Activated CD4-positive, alpha-beta memory T cell treated with anti-CD3 and anti-CD28 coated beads for 36 hours (primary cell): ENCODE measurements at regions not wholly inside any gene's neighbourhood (a gene's known extent, or its start where the extent isn't known, plus 50 kb on each side); places are given as distances from the start of the nearest gene placed in this dataset.
"Not testable (repeated sequence)": the region's sequence is repeated elsewhere in the genome, so short reads cannot be mapped to it uniquely, and the experiment has no call there.

Experiments
- CTCF ChIA-PET: fragments of 350-600 bp; sonication (Branson Sonifier 250); formaldehyde crosslinking; loops from one replicate; lab custom pipeline; 2021; ENCODE audit warnings: antibody characterized with exemption, inconsistent platforms; lab: Charles Lee
- POLR2A ChIA-PET: fragments of 350-600 bp; sonication (Branson Sonifier 250); formaldehyde crosslinking; loops from one replicate; lab custom pipeline; 2021; ENCODE audit warnings: antibody characterized with exemption; lab: Charles Lee
- DNase-seq: peaks from one replicate; pipeline ENCODE4 v3.0.0-alpha.2; 2020
- H3K27ac Mint-ChIP-seq: one replicate; pipeline ENCODE4 v1.8.0; 2021; ENCODE audit warnings: mixed read lengths
- H3K27me3 Mint-ChIP-seq: one replicate; pipeline ENCODE4 v1.8.0; 2021; ENCODE audit warnings: mixed read lengths
- H3K36me3 Mint-ChIP-seq: one replicate; pipeline ENCODE4 v1.8.0; 2021; ENCODE audit warnings: mixed read lengths
- H3K4me1 Mint-ChIP-seq: one replicate; pipeline ENCODE4 v1.8.0; 2021; ENCODE audit warnings: low read depth, mixed read lengths
- H3K4me3 Mint-ChIP-seq: one replicate; pipeline ENCODE4 v1.8.0; 2021; ENCODE audit warnings: mild to moderate bottlenecking, mixed read lengths
- H3K9me3 Mint-ChIP-seq: one replicate; pipeline ENCODE4 v1.8.0; 2021; ENCODE audit warnings: mixed read lengths
- intact Hi-C: fragments of 100-400 bp; cut with micrococcal nuclease; formaldehyde crosslinking; loops from one replicate; pipeline ENCODE4 v1.15.1; 2023

GRCh38 chr6:84882768-84883766, 118.7 kb upstream of the TBX18 start:
- H3K4me3 Mint-ChIP-seq = no peak overlapping the region
- H3K36me3 Mint-ChIP-seq = no peaks in the 10 kb centered on the region
- CTCF ChIA-PET = no interaction called here
- no peak overlapping the region for H3K27ac Mint-ChIP-seq
- no peaks in the 10 kb centered on the region for H3K9me3 Mint-ChIP-seq
- POLR2A ChIA-PET = no interaction called here
- no peaks in the 10 kb centered on the region for H3K4me1 Mint-ChIP-seq
- no peaks in the 10 kb centered on the region for H3K27me3 Mint-ChIP-seq
- no peak for DNase-seq
- intact Hi-C loops = no loop called here

GRCh38 chr6:84879385-84879784, 115.0 kb upstream of the TBX18 start:
- CTCF ChIA-PET, H3K4me3 Mint-ChIP-seq, DNase-seq, H3K9me3 Mint-ChIP-seq, H3K4me1 Mint-ChIP-seq, H3K27ac Mint-ChIP-seq, H3K36me3 Mint-ChIP-seq, intact Hi-C loops, POLR2A ChIA-PET, H3K27me3 Mint-ChIP-seq: not testable (repeated sequence)

GRCh38 chr6:84877515-84878210, 113.3 kb upstream of the TBX18 start:
- H3K27ac Mint-ChIP-seq = no peak overlapping the region
- no peak overlapping the region for H3K4me3 Mint-ChIP-seq
- no peak for DNase-seq
- H3K9me3 Mint-ChIP-seq = peaks cover 4% of the 10 kb centered on the region
- H3K36me3 Mint-ChIP-seq = no peaks in the 10 kb centered on the region
- ChIA-PET CTCF (no interaction called here), POLR2A (no interaction called here)
- intact Hi-C loops = no loop called here
- no peaks in the 10 kb centered on the region for H3K4me1 Mint-ChIP-seq
- no peaks in the 10 kb centered on the region for H3K27me3 Mint-ChIP-seq

- POLR2A ChIA-PET = no interaction called here
- peaks cover 4% of the 10 kb centered on the region for H3K9me3 Mint-ChIP-seq
- CTCF ChIA-PET = no interaction called here
- intact Hi-C loops = no loop called here
- H3K27me3 Mint-ChIP-seq = no peaks in the 10 kb centered on the region
- H3K4me3 Mint-ChIP-seq = no peak overlapping the region
- no peak for DNase-seq
- H3K4me1 Mint-ChIP-seq = no peaks in the 10 kb centered on the region
- no peak overlapping the region for H3K27ac Mint-ChIP-seq
- no peaks in the 10 kb centered on the region for H3K36me3 Mint-ChIP-seq
Observed at GRCh38 chr6:84876723-84877514, 112.5 kb upstream of the TBX18 start.

- Mint-ChIP-seq H3K4me1 (no peaks in the 10 kb centered on the region), H3K36me3 (no peaks in the 10 kb centered on the region), H3K9me3 (peaks cover 4% of the 10 kb centered on the region), H3K27ac (no peak overlapping the region), H3K27me3 (no peaks in the 10 kb centered on the region), H3K4me3 (no peak overlapping the region)
- intact Hi-C loops = no loop called here
- ChIA-PET POLR2A (no interaction called here), CTCF (interaction anchor here (0.7 kb wide), 1 partner anchor 450 kb away, joined by 3 read pairs; no protein-coding TSS in a partner anchor)
- DNase-seq = no peak
Observed at GRCh38 chr6:84872996-84873723, 108.8 kb upstream of the TBX18 start.

GRCh38 chr6:84871925-84872324, 107.5 kb upstream of the TBX18 start:
- Mint-ChIP-seq H3K27me3 (no peaks in the 10 kb centered on the region), H3K27ac (no peak overlapping the region)
- CTCF ChIA-PET = no interaction called here

GRCh38 chr6:84870672-84871071, 106.3 kb upstream of the TBX18 start:
- intact Hi-C loops = no loop called here

More at GRCh38 chr6:84871925-84872324, 107.5 kb upstream of the TBX18 start:
- H3K36me3 Mint-ChIP-seq = no peaks in the 10 kb centered on the region
- H3K4me1 Mint-ChIP-seq = no peaks in the 10 kb centered on the region
- POLR2A ChIA-PET = no interaction called here
- peaks cover 4% of the 10 kb centered on the region for H3K9me3 Mint-ChIP-seq
- no peak overlapping the region for H3K4me3 Mint-ChIP-seq
- no peak for DNase-seq
- intact Hi-C loops = no loop called here

GRCh38 chr6:84868149-84868548, 103.8 kb upstream of the TBX18 start:
- H3K27me3 Mint-ChIP-seq = no peaks in the 10 kb centered on the region

More at GRCh38 chr6:84870672-84871071, 106.3 kb upstream of the TBX18 start:
- no peaks in the 10 kb centered on the region for H3K27me3 Mint-ChIP-seq
- DNase-seq = no peak
- H3K4me1 Mint-ChIP-seq = no peaks in the 10 kb centered on the region
- H3K4me3 Mint-ChIP-seq = no peak overlapping the region
- ChIA-PET POLR2A (no interaction called here), CTCF (no interaction called here)
- H3K27ac Mint-ChIP-seq = no peak overlapping the region
- peaks cover 3% of the 10 kb centered on the region for H3K9me3 Mint-ChIP-seq
- no peaks in the 10 kb centered on the region for H3K36me3 Mint-ChIP-seq

GRCh38 chr6:84867521-84867920, 103.1 kb upstream of the TBX18 start:
- Mint-ChIP-seq H3K4me1 (no peaks in the 10 kb centered on the region), H3K4me3 (no peak overlapping the region), H3K27ac (no peak overlapping the region), H3K27me3 (no peaks in the 10 kb centered on the region), H3K36me3 (no peaks in the 10 kb centered on the region), H3K9me3 (peaks cover 2% of the 10 kb centered on the region)
- DNase-seq = no peak
- intact Hi-C loops = no loop called here
- CTCF ChIA-PET = no interaction called here
- POLR2A ChIA-PET = no interaction called here

More at GRCh38 chr6:84868149-84868548, 103.8 kb upstream of the TBX18 start:
- Mint-ChIP-seq H3K4me1 (no peaks in the 10 kb centered on the region), H3K27ac (no peak overlapping the region), H3K4me3 (no peak overlapping the region), H3K9me3 (peaks cover 2% of the 10 kb centered on the region), H3K36me3 (no peaks in the 10 kb centered on the region)
- intact Hi-C loops = no loop called here
- POLR2A ChIA-PET = no interaction called here
- CTCF ChIA-PET = no interaction called here
- no peak for DNase-seq

- peaks cover 6% of the 10 kb centered on the region for H3K9me3 Mint-ChIP-seq
Observed at GRCh38 chr6:84866715-84867114, 102.3 kb upstream of the TBX18 start.

GRCh38 chr6:84865372-84865771, 101.0 kb upstream of the TBX18 start:
- H3K27ac Mint-ChIP-seq, DNase-seq, H3K9me3 Mint-ChIP-seq, H3K27me3 Mint-ChIP-seq, H3K4me1 Mint-ChIP-seq, intact Hi-C loops, CTCF ChIA-PET, H3K4me3 Mint-ChIP-seq, H3K36me3 Mint-ChIP-seq, POLR2A ChIA-PET: not testable (repeated sequence)

More at GRCh38 chr6:84866715-84867114, 102.3 kb upstream of the TBX18 start:
- Mint-ChIP-seq H3K27ac (no peak overlapping the region), H3K27me3 (no peaks in the 10 kb centered on the region), H3K4me3 (no peak overlapping the region), H3K36me3 (no peaks in the 10 kb centered on the region), H3K4me1 (no peaks in the 10 kb centered on the region)
- DNase-seq = no peak
- intact Hi-C loops = no loop called here
- ChIA-PET POLR2A (no interaction called here), CTCF (no interaction called here)
